Hepatocyte (in vitro differentiated cells): ENCODE measurements at regions not wholly inside any gene's neighbourhood (a gene's known extent, or its start where the extent isn't known, plus 50 kb on each side); places are given as distances from the start of the nearest gene placed in this dataset.

Source experiments
- DNase-seq: peaks from one replicate; pipeline ENCODE4 v3.0.0-alpha.2; 2016; ENCODE audit warnings: low spot score
- H2AFZ ChIP-seq: fragments of 200-600 bp; sonication (generic); 2 replicates; pipeline ENCODE4 v1.6.0; 2016; ENCODE audit warnings: antibody characterized with exemption, mild to moderate bottlenecking
- H3K27ac ChIP-seq: fragments of 200-600 bp; sonication (generic); 2 replicates; pipeline ENCODE4 v1.5.1; 2016; ENCODE audit warnings: mild to moderate bottlenecking
- H3K27me3 ChIP-seq: fragments of 200-600 bp; sonication (generic); 2 replicates; pipeline ENCODE4 v1.6.1; 2016
- H3K36me3 ChIP-seq: fragments of 200-600 bp; sonication (generic); replicated peaks from 2 replicates; pipeline ENCODE4 v1.5.1; 2016; ENCODE audit warnings: low read depth; ENCODE audit not compliant: insufficient read depth
- H3K4me1 ChIP-seq: fragments of 200-600 bp; sonication (generic); 2 replicates; pipeline ENCODE4 v1.5.1; 2016; ENCODE audit warnings: mild to moderate bottlenecking, moderate library complexity; ENCODE audit not compliant: insufficient read depth
- H3K4me2 ChIP-seq: fragments of 200-600 bp; sonication (generic); 2 replicates; pipeline ENCODE4 v1.6.0; 2016
- H3K4me3 ChIP-seq: fragments of 200-600 bp; sonication (generic); 2 replicates; pipeline ENCODE4 v1.5.1; 2016; ENCODE audit warnings: mild to moderate bottlenecking
- H3K79me2 ChIP-seq: fragments of 200-600 bp; sonication (generic); 2 replicates; pipeline ENCODE4 v1.6.0; 2017; ENCODE audit warnings: mild to moderate bottlenecking
- H3K9me2 ChIP-seq: fragments of 200-600 bp; sonication (generic); replicated peaks from 2 replicates; pipeline ENCODE4 v1.6.0; 2017; ENCODE audit warnings: mild to moderate bottlenecking; ENCODE audit not compliant: insufficient read depth
- H3K9me3 ChIP-seq: fragments of 200-600 bp; sonication (generic); 2 replicates; pipeline ENCODE4 v1.5.1; 2016; ENCODE audit warnings: low read depth, mild to moderate bottlenecking
- H4K20me1 ChIP-seq: fragments of 200-600 bp; sonication (generic); 2 replicates; pipeline ENCODE4 v1.6.0; 2016; ENCODE audit warnings: mild to moderate bottlenecking; ENCODE audit not compliant: insufficient read depth, poor library complexity, severe bottlenecking
- EZH2 ChIP-seq: fragments of 200-600 bp; sonication (generic); IDR thresholded peaks from 2 replicates; pipeline ENCODE4 v1.6.1; 2016; ENCODE audit warnings: antibody characterized with exemption, mild to moderate bottlenecking, borderline replicate concordance
- EZH2phosphoT487 ChIP-seq: fragments of 200-600 bp; sonication (generic); IDR thresholded peaks from one replicate; pipeline ENCODE4 v1.6.1; 2018; ENCODE audit warnings: antibody characterized with exemption, mild to moderate bottlenecking, low read depth, moderate library complexity; ENCODE audit not compliant: unreplicated experiment, severe bottlenecking
- WGBS: methylation state at CpG from one replicate; pipeline ENCODE4 v1.1.6; 2016; ENCODE audit warnings: low lambda C conversion rate; ENCODE audit errors: missing lambda C conversion rate; 5-methylcytosine and 5-hydroxymethylcytosine counted together
- TF ChIP-seq, protein P1 (sequence below): fragments of 200-600 bp; sonication (generic); IDR thresholded peaks from 2 replicates; pipeline ENCODE4 v1.5.1; 2016; ENCODE audit warnings: antibody characterized with exemption, mild to moderate bottlenecking; ENCODE audit not compliant: poor library complexity

DNA sequence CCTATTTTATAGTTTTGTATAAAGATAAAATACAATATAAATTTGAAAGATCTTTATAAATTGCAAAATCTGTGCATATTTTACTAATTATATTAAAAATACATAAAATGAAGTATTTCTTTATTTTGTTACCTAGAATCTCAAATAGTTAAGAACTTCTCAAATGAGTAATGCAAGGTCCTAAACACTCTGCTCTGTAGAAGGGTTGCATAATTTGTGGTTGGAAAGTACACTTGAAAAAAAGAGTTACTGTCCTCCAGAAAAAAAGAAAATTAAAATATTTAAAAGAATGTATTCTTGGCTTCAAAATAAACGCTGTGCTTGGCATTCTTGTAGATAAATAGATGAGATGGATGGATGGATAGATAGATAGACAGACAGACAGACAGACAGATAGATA, 428.8 kb upstream of the CDH6 start:
- Histone ChIP-seq H3K9me2 (no peaks in the 10 kb centered on the region), H3K36me3 (no peaks in the 10 kb centered on the region), H3K4me3 (no peak overlapping the region), H3K27me3 (no peaks in the 10 kb centered on the region), H3K4me1 (no peaks in the 10 kb centered on the region), H2AFZ (no peak overlapping the region), H4K20me1 (no peaks in the 10 kb centered on the region), H3K79me2 (no peaks in the 10 kb centered on the region), H3K4me2 (no peak overlapping the region), H3K9me3 (no peaks in the 10 kb centered on the region), H3K27ac (no peak overlapping the region)
- no peak for DNase-seq
- TF ChIP-seq EZH2phosphoT487, result no peak
- TF ChIP-seq EZH2, result no peak
- TF ChIP-seq, protein P1, sequence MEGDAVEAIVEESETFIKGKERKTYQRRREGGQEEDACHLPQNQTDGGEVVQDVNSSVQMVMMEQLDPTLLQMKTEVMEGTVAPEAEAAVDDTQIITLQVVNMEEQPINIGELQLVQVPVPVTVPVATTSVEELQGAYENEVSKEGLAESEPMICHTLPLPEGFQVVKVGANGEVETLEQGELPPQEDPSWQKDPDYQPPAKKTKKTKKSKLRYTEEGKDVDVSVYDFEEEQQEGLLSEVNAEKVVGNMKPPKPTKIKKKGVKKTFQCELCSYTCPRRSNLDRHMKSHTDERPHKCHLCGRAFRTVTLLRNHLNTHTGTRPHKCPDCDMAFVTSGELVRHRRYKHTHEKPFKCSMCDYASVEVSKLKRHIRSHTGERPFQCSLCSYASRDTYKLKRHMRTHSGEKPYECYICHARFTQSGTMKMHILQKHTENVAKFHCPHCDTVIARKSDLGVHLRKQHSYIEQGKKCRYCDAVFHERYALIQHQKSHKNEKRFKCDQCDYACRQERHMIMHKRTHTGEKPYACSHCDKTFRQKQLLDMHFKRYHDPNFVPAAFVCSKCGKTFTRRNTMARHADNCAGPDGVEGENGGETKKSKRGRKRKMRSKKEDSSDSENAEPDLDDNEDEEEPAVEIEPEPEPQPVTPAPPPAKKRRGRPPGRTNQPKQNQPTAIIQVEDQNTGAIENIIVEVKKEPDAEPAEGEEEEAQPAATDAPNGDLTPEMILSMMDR, result no peak
- 90% methylated on average over 1 of the region's 1 CpG for WGBS

DNA sequence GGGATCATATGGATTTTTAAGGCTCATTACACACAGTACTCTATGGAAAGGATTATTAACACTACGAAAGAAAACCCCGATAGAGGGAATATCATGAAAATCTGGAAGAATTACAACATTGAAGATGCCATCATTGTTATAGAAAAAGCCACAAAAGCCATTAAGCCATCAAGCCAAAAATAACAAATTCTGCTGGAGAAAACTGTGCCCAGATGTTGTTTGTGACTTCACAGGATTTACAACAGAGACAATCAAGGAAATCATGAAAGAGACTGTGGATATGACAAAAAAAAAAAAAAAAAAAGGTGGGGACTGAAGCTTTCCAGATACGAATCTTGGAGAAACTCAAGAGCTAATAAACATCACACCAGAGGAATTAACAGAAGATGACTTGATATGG, 433.8 kb upstream of the CDH6 start:
- H3K27ac ChIP-seq, result no peak overlapping the region
- TF ChIP-seq EZH2phosphoT487 (no peak), EZH2 (no peak)
- TF ChIP-seq, protein P1, result no peak
- 62% methylated on average over 3 of the region's 3 CpGs for WGBS
- no peaks in the 10 kb centered on the region for H3K9me3 ChIP-seq
- H3K9me2 ChIP-seq, result no peaks in the 10 kb centered on the region
- no peak for DNase-seq
- H3K79me2 ChIP-seq, result no peaks in the 10 kb centered on the region
- H3K36me3 ChIP-seq, result no peaks in the 10 kb centered on the region
- H3K4me2 ChIP-seq, result no peak overlapping the region
- no peaks in the 10 kb centered on the region for H4K20me1 ChIP-seq
- H2AFZ ChIP-seq, result no peak overlapping the region
- no peaks in the 10 kb centered on the region for H3K4me1 ChIP-seq
- no peak overlapping the region for H3K4me3 ChIP-seq
- no peaks in the 10 kb centered on the region for H3K27me3 ChIP-seq

DNA sequence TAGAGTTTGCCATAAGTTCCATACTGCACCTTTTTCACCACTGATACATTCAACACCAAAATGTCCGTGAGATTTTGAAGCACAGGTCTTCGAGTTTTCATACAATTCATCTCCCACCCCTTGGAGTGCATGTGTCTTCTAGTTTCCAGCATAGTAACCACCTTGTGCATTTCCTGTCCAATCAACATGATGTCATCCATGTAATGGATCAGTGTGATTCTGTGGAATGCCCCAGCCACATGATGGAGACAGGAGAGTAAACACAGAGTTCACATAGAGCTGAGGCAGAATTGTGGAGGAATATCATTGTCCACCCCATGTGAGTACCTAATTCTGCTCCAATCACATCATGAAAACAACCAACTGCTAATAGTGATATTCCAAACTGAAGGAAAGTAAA, 441.5 kb upstream of the CDH6 start:
- no peak overlapping the region for H3K27ac ChIP-seq
- 83% methylated on average over 2 of the region's 2 CpGs for WGBS
- H3K27me3 ChIP-seq, result no peaks in the 10 kb centered on the region
- H3K9me3 ChIP-seq, result no peaks in the 10 kb centered on the region
- H3K4me1 ChIP-seq, result no peaks in the 10 kb centered on the region
- H2AFZ ChIP-seq, result no peak overlapping the region
- TF ChIP-seq, protein P1, result no peak
- no peak for TF ChIP-seq EZH2
- no peak for TF ChIP-seq EZH2phosphoT487
- no peaks in the 10 kb centered on the region for H3K9me2 ChIP-seq
- no peak for DNase-seq
- no peaks in the 10 kb centered on the region for H3K79me2 ChIP-seq
- H3K36me3 ChIP-seq, result no peaks in the 10 kb centered on the region
- no peak overlapping the region for H3K4me3 ChIP-seq
- H3K4me2 ChIP-seq, result no peak overlapping the region
- H4K20me1 ChIP-seq, result no peaks in the 10 kb centered on the region

DNA sequence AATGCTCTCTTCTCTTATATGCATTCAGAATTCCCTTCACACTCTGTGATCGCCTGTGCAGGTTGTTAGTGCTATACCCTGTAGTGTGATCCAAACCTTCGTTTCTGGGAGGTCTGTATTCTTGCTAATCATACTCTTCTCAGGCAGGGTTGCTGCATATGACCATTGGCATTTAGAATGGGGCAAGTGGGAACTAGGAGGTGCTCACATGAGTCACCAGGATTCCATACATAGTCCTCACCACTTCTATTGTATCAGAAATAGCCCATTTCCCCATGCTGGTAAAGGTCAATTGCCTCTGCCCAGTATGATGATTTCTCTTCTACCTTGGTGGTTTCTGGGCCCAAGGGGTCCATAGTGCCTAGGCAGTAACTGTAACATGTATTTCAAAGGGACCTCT, 443.5 kb upstream of the CDH6 start:
- no peak for DNase-seq
- whole genome bisulfite sequencing, result 80% methylated on average over 2 of the region's 2 CpGs
- Histone ChIP-seq H3K4me2 (no peak overlapping the region), H3K9me3 (no peaks in the 10 kb centered on the region), H3K9me2 (no peaks in the 10 kb centered on the region), H3K79me2 (no peaks in the 10 kb centered on the region), H3K27me3 (no peaks in the 10 kb centered on the region), H3K36me3 (no peaks in the 10 kb centered on the region), H3K4me3 (no peak overlapping the region), H3K27ac (no peak overlapping the region), H2AFZ (no peak overlapping the region), H4K20me1 (no peaks in the 10 kb centered on the region), H3K4me1 (no peaks in the 10 kb centered on the region)
- TF ChIP-seq, protein P1, result no peak
- TF ChIP-seq EZH2 (no peak), EZH2phosphoT487 (no peak)
